PFSK-1 (cell line): ENCODE measurements at regions not wholly inside any gene's neighbourhood (a gene's known extent, or its start where the extent isn't known, plus 50 kb on each side); places are given as distances from the start of the nearest gene placed in this dataset.

Experiments
- FOXP2 ChIP-seq: optimal IDR thresholded peaks from 2 replicates; pipeline ENCODE3; 2011; ENCODE audit warnings: borderline replicate concordance, control low read depth, inconsistent platforms; ENCODE audit not compliant: insufficient read depth; ENCODE audit errors: extremely low read length, extremely low read depth
- POLR2AphosphoS5 ChIP-seq: IDR thresholded peaks from 2 replicates; pipeline ENCODE4 v1.6.1; 2012; ENCODE audit warnings: low read depth, mild to moderate bottlenecking, control low read depth, low read length, moderate library complexity
- SIN3A ChIP-seq: IDR thresholded peaks from 2 replicates; pipeline ENCODE4 v1.6.1; 2012; ENCODE audit warnings: mild to moderate bottlenecking, low read length, moderate library complexity, borderline replicate concordance; ENCODE audit not compliant: insufficient read depth
- TAF1 ChIP-seq: IDR thresholded peaks from 2 replicates; pipeline ENCODE4 v1.6.1; 2012; ENCODE audit warnings: low read length, control low read depth, borderline replicate concordance; ENCODE audit not compliant: insufficient read depth
- TF ChIP-seq, protein P1 (sequence below), 2 experiments: IDR thresholded peaks; 2 replicates each; pipeline versions ENCODE4 v1.6.1 to v1.8.0; 2011 to 2012; ENCODE audit warnings: low read depth in 2 of 2, low read length in 2 of 2, control low read depth in 1 of 2, inconsistent platforms in 1 of 2, mild to moderate bottlenecking in 1 of 2, moderate library complexity in 1 of 2; ENCODE audit not compliant: insufficient read depth in 1 of 2

DNA sequence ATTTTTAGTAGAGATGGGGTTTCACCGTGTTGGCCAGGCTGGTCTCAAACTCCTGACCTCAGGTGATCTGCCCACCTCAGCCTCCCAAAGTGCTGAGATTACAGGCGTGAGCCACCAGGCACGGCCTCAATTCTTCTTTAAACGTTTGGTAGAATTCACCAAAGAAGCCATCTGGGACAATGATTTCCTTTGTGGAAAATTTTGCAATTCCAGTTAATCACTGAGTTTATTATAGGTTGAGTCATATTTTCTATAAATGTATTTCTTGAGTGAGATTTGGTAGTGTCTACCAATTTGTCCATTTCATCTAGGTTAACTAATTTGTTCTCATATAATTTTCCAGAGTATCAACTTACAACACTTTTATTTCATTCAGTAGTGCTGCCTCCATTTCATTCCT is 683.9 kb upstream of the TMEM132C start:
- TF ChIP-seq, protein P1, sequence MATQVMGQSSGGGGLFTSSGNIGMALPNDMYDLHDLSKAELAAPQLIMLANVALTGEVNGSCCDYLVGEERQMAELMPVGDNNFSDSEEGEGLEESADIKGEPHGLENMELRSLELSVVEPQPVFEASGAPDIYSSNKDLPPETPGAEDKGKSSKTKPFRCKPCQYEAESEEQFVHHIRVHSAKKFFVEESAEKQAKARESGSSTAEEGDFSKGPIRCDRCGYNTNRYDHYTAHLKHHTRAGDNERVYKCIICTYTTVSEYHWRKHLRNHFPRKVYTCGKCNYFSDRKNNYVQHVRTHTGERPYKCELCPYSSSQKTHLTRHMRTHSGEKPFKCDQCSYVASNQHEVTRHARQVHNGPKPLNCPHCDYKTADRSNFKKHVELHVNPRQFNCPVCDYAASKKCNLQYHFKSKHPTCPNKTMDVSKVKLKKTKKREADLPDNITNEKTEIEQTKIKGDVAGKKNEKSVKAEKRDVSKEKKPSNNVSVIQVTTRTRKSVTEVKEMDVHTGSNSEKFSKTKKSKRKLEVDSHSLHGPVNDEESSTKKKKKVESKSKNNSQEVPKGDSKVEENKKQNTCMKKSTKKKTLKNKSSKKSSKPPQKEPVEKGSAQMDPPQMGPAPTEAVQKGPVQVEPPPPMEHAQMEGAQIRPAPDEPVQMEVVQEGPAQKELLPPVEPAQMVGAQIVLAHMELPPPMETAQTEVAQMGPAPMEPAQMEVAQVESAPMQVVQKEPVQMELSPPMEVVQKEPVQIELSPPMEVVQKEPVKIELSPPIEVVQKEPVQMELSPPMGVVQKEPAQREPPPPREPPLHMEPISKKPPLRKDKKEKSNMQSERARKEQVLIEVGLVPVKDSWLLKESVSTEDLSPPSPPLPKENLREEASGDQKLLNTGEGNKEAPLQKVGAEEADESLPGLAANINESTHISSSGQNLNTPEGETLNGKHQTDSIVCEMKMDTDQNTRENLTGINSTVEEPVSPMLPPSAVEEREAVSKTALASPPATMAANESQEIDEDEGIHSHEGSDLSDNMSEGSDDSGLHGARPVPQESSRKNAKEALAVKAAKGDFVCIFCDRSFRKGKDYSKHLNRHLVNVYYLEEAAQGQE (IDR thresholded peaks at IDR 0.05; ENCODE audit: insufficient read depth in 1 of 2, low read depth in 2 of 2, low read length in 2 of 2), result no peak

DNA sequence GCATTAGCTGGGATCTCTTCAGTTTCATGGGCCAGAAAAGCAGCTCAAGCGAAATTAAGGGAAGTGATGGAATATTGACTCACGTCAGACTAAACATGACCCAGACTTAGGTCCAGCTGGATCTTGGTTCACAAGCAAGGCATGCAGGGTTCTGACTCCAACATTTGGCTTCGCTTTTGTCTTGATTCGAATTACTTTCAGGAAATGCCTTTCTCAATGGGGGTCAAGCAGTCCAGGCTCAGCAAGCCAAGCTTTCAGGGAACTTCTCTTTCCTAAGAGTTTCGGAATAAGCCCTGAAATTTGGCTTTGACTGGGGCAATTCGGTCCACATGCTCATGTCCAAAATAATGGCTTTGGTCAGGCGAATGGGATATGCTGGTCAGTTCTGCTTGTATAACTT is 678.7 kb upstream of the TMEM132C start:
- TF ChIP-seq, protein P1 (IDR thresholded peaks at IDR 0.05; ENCODE audit: insufficient read depth in 1 of 2, low read depth in 2 of 2, low read length in 2 of 2), result no peak
- TF ChIP-seq TAF1 (no peak), POLR2AphosphoS5 (no peak)

- no peak for TF ChIP-seq POLR2AphosphoS5
- TF ChIP-seq FOXP2, result no peak
- TF ChIP-seq, protein P1 (IDR thresholded peaks at IDR 0.05; ENCODE audit: insufficient read depth in 1 of 2, low read depth in 2 of 2, low read length in 2 of 2), result no peak
- TF ChIP-seq TAF1, result no peak
- TF ChIP-seq SIN3A, result no peak
These were observed 677.4 kb upstream of the TMEM132C start for GRCh38 chr12:127589541-127589940.

- TF ChIP-seq FOXP2, result no peak
- TF ChIP-seq, protein P1 (IDR thresholded peaks at IDR 0.05; ENCODE audit: insufficient read depth in 1 of 2, low read depth in 2 of 2, low read length in 2 of 2), result no peak
- no peak for TF ChIP-seq TAF1
- TF ChIP-seq SIN3A, result no peak
- TF ChIP-seq POLR2AphosphoS5, result no peak
These were observed 676.1 kb upstream of the TMEM132C start for GRCh38 chr12:127590868-127591267.

- TF ChIP-seq POLR2AphosphoS5 (no peak), SIN3A (no peak), FOXP2 (no peak), TAF1 (no peak)
- TF ChIP-seq, protein P1 (IDR thresholded peaks at IDR 0.05; ENCODE audit: insufficient read depth in 1 of 2, low read depth in 2 of 2, low read length in 2 of 2), result no peak
These were observed 674.7 kb upstream of the TMEM132C start for GRCh38 chr12:127592245-127592644.
